ENCODE measurements at regions not wholly inside any gene's neighbourhood (a gene's known extent, or its start where the extent isn't known, plus 50 kb on each side); places are given as distances from the start of the nearest gene placed in this dataset.
"Not testable (repeated sequence)": the region's sequence is repeated elsewhere in the genome, so short reads cannot be mapped to it uniquely, and the experiment has no call there.

DNA sequence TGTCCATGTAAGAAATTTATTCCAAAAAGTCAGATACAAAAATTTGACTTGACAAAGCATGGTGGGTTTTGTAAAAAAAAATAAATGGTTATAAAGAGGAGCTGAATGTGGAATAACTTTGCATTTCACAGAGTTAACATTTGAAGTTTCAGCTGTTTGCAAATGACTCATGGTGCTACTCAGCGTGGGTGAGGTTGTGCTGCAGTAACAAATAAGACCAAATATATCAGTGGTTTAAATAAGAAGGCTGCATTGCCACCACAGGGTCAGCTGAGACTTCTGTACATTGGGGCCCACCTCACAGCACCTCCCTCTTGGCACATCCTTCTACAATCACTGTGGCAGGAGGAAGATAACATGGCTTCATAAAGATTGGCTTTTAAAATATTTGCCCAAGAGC is 272.5 kb upstream of the SULF2 start:
- no peak for DNase-seq

- no peak for DNase-seq
Measured at GRCh38 chr20:48057251-48057650, 272.0 kb upstream of the SULF2 start.

DNA sequence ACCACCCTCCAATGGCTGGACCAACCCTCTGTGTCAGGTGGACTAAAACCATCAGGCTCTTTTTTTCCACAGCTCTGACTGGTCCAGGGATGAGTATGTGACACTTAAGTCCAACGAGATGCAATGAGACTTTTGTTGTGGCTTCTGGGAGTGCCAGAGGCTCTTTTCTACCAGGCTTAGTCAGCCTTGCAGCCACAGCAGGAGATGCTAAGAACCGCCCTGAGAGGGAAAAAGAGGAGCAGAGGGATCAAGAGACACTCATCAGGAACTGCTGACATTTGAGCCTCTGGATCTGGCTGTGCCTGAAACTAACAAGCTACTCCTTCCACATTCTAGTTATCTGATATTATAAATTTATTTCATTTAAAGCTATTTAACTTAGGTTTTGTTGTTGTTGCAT is 270.9 kb upstream of the SULF2 start:
- DNase-seq: no peak

DNA sequence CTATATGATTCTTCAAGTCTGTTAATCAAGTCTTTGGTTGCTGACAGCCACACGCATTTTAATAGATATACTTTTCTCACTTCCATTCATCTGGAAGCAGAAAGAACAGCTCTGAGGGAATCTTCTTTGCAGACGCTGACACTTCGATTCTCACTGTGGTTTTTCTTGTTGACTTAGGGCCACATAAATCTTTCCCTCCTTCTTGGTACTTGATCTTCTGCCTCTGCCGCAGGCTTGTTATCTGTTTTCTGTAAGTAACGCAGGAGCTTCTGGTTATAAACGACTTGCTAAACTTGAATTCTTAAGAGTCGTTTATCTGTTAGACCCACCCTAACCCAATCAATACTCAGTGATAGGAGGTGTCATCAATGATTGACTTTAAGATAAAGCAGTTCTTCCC is 268.8 kb upstream of the SULF2 start:
- DNase-seq: no peak

DNA sequence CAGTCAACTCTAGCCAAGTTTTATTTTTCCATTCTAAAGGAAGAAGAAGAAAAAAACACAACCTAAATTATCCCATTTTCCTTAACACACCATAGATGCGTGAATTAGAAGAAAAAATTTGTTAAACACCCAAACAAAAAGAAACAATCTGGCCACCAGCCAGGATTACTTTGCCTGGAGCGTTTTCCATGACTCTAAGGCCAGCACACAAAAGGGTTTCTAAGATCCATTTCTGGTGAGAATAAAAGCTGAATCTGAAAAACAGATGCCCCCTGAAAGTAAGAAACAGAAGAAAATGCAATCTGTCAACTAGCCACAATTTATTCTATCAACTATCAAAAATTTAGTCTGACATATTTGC is 267.2 kb upstream of the SULF2 start:
- DNase-seq: no peak

DNA sequence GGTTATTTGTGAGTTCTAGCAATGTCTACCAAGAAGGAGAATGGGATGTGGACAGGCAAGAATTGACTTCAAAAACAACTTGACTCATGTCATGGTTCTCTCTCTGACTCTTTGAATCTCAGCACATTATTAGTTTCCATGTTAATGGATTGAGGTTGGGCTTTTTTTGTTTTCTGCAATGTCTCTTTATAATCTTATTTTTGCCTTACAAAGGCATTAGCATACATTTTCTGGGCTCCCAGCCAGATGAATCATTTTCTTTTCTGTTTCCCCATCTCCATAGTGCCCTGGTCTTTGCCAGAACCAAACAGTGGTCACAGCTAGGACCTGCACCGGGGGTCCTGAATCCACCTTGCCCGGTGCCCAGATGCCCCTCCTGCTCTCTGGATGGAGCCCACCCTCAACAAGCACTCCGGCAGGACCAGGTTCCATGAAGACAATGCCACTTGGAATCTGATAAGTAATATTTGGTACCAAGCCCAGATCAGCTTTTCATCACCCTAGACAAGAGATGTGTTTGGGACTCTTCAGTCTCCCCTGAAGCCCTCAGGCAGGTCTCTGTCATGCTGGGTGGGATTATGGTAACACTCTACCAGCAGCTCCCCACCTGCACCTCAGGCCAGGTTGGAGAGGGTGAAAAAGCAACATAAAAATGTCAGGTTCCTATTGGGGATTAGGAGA is 266.7 kb upstream of the SULF2 start:
- DNase-seq: no peak

- DNase-seq: no peak
Measured at GRCh38 chr20:48049641-48050040, 264.4 kb upstream of the SULF2 start.

DNA sequence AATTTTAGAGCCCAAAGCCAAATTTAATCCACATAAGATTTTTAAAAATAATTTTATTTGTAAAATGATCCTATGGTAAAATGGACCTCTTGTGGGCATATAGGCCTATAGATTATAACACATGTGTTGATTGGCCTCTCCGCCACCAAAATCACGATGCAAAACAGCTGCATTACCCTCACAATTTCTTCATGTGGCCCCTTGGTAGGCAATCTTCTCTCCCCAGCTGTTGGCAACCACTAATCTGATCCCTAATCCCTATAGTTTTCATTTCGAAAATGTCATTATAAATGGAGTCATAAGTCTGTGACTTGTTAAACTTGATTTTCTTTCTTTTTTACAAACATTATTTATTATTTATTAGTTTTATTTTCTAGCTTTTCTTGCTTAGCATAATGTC is 263.9 kb upstream of the SULF2 start:
- DNase-seq: no peak

DNA sequence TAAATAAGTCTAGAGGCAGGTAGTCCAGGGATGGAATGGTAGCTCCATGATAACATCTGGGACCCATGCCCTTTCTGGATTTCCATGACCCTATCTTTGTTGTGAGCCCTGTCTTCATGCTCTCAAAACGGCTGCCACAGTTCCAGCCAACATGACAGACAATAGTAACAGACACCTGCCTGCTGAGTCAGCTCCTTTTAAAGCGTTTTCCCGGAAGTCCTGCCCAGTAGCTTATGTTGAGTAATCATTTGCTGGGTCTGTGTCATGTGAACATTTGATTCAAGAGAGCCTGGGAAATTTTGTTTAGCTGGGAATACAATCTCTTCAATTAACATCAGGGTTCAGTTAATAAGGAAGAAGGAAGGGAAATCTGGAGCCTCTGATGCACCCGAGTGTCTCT is 262.2 kb upstream of the SULF2 start:
- DNase-seq: no peak

GRCh38 chr20:48042628-48043027 is 257.3 kb upstream of the SULF2 start:
- no peak for DNase-seq

DNA sequence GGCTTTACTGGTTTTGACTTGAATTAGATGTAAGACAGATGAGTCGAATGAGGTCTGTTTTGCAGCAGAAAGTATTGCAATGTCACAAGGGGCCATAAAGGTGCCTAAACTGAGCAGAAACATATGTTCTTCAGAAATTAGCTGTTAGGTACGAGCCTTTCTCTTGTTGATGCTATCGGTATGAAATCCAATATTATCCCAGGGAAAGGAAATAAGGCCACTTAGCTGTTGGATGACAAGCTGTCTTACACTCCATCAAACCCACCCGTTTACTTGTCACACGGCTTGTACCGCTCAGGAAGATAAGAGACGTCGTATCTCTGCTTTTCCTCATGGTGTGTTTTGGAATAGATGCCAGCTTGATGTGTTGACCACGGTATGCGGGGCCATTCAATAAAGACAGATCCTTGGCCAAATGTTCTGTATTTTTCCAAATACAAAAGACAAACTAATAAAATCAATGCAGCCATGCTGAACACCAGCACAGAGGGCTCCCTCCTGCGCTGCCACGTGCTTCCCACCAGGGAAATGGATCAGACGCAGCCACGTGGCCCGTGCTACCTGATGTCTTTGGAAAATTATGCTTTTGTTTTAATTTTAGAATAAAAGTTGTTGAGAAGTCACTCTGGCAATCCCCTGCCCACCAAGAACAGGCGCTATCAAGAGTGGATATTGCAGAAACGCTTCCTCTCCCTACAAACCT is 255.9 kb upstream of the SULF2 start:
- no peak for DNase-seq

- no peak for DNase-seq
Measured at GRCh38 chr20:48040491-48040890, 255.2 kb upstream of the SULF2 start.

DNA sequence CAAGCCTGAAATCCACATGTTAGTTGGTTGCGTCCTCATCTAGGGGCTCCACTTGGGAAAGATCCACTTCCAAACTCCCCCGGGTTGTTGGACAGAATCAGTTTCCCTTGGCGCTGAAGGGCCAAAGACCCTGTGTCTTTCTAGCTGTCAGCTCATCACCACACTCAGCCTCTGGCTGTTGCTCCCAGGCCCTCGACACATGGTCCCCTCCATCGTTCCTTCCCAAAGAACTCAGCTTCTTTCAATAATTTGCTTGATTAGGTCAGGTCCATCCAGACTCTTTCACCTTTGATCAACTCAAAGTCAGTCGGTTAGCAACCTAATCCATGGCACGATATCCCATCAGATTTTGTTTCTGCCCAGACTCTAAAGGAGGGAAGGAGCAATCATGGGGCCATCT is 254.8 kb upstream of the SULF2 start:
- DNase-seq: no peak

- DNase-seq: no peak
Measured at GRCh38 chr20:48039514-48039913, 254.2 kb upstream of the SULF2 start.

GRCh38 chr20:48038713-48039112 is 253.4 kb upstream of the SULF2 start:
- no peak for DNase-seq

DNA sequence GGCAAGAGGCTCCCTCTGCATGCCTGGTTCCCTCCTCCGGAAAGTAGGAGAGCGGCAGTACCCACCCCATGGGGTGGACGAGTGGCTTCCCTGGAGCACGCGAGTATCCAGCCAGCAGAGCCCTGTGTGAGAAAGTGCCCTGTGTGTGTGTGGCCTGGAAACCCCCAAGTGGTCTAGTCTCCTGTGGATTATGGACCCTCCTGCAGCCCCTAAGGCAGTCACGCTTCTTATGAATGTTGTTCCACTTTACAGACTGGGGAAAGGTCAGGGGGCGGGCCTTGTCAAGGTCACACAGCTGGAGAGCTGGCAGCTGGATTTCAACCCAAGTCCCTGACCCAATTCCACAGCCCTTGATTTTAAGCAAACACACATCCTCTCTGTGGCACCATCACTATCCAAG is 252.5 kb upstream of the SULF2 start:
- DNase-seq: not testable (repeated sequence)

DNA sequence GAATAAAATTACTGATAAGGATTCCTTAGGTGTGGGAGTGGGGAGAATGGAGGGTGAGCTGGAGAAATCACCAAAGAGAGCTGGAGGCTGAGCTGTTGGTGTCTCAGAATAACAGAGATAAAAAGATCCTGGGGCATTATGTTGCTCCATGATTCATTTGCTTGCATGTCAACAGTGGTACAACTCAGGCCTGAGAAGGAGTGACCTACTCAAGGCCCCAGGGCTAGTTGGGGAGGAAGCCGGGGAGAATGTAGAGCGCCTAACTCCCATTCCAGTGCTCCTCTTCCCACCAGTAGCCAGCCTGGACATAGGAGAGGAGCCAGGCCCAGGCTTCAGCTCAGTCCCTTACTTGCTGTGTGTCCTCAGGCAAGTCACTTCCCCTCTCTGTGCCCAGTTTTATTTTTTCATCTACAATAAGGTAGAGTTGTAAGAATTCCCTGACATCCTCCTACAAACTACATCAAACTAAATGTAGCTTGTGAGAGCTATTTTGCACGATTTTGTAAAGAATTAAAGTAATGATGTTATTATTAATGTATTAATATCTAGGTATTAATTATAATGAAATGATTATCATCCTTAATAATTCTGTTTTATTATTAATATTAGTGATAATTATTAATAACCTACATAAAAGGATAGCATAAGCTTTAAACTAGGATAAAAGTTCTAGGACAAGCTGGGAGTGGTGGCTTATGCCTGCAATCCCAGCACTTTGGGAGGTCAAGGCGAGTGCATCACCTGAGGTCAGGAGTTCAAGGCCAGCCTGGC is 250.9 kb upstream of the SULF2 start:
- no peak for DNase-seq

DNA sequence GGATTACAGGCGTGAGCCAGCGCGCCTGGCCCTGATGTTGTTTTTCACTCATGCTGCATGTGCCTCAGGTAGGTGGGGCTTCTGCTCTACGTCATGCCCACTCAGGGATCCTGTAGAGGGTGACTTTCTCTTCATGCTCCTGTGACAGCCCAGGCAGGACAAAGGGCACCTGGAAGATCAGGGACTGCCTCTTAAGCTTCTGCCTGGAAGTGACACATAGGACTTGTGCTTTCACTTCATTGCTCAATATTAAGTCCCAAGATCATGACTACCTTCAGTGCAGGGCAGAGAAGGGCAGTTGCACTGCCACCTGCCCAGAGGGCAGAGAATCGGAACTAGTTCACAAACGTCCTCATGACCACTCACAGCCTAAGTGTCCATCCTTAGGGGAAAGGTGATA is 249.5 kb upstream of the SULF2 start:
- DNase-seq: no peak

GRCh38 chr20:48033005-48033404 is 247.7 kb upstream of the SULF2 start:
- DNase-seq: not testable (repeated sequence)

- no peak for DNase-seq
Measured at GRCh38 chr20:48031122-48031521, 245.8 kb upstream of the SULF2 start.

DNA sequence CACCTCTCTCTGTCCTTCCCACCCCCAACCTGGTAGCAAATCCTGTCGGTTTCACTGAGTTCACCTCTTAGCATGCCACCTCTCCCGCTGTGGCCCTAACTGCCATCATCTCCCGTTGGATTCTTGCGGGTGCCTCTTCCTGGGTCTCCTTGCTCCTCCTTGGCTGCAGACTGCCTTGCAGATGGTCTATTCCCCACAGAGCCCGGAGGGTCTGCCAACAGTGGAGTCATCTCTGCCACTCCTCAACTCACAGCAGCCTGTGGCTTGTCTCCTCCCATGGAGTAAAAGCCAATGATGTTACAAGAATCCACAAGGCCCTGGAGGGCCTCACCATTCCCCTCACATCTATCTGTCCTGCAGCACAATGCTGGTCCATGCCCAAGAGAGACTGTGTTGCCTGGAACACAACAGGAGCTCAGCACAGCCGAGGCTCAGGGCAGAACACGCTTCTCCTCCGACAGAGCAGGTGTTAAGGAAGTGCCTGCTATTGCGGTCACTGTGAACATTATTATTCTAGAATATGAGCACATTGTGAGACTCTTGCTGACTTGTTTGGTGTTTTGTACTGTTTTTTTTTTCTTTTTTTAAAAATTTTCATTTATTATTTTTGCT is 241.8 kb upstream of the SULF2 start:
- DNase-seq: no peak

DNA sequence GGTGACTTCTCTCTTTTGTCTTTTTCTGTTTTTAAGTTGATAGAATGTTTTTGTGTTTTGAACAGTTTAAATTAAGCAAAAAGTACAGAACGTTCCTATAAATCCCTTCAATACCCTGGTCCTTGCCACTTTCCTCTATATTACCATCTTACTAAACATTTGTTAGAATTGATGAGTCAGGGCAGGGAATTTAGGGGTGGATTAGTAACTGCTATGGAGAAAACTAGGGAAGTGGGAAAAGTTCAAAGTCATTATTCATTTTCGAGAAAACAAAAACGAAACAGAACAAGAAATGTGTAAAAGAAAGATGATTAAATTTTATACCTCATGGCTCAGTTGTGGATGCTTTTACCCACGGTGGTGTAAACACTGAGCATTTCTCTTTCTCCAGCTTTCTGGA is 240.4 kb upstream of the SULF2 start:
- no peak for DNase-seq

- DNase-seq: no peak
Measured at GRCh38 chr20:48025051-48025515, 239.8 kb upstream of the SULF2 start.

DNA sequence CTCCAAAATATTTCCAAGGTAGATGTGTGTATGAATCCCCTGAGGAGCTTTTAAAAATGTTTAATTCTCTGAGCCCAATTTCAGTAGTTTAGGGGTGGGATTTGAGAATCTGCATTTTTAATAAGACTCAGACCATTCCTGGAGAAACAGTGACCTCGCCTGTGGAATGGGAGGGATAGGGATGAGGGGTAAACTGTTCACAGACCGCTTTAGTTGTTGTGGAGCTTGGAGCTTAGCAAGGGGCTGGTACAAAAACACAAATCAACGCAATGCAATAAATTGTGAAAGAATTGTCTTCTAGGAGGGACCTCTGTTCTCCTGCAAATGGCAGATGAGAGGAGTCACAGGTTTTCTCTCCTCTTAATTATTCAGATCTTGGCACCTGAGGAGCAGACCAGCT is 239.3 kb upstream of the SULF2 start:
- no peak for DNase-seq

All from KG1 (cell line).